BJ (cell line): ENCODE measurements at regions not wholly inside any gene's neighbourhood (a gene's known extent, or its start where the extent isn't known, plus 50 kb on each side); places are given as distances from the start of the nearest gene placed in this dataset.

ENCODE experiments used
- CTCF ChIA-PET: fragments of 350-600 bp; formaldehyde crosslinking; extraction: SDS; loops from one replicate; lab custom pipeline; 2021; ENCODE audit warnings: antibody characterized with exemption, inconsistent platforms; lab: Yijun Ruan, JAX
- POLR2A ChIA-PET: fragments of 300-600 bp; sonication (Branson Sonifier 250); formaldehyde crosslinking; extraction: SDS; loops from one replicate; lab custom pipeline; 2021; ENCODE audit warnings: antibody characterized with exemption; lab: Charles Lee
- DNase-seq: peaks from one replicate; pipeline ENCODE4 v3.0.0-alpha.2; 2011; ENCODE audit warnings: low read depth
- H3K27me3 ChIP-seq: 2 replicates; pipeline ENCODE4 v1.6.0; 2011; ENCODE audit warnings: low read length; ENCODE audit not compliant: control insufficient read depth, insufficient read depth
- H3K36me3 ChIP-seq: 2 replicates; pipeline ENCODE4 v1.5.1; 2011; ENCODE audit warnings: low read length; ENCODE audit not compliant: control insufficient read depth, insufficient read depth
- H3K4me3 ChIP-seq: 2 replicates; pipeline ENCODE4 v1.5.1; 2011; ENCODE audit warnings: low read depth, mild to moderate bottlenecking, control low read depth, low read length
- CTCF ChIP-seq: IDR thresholded peaks from 2 replicates; pipeline ENCODE4 v1.5.1; 2011; ENCODE audit warnings: low read depth, mild to moderate bottlenecking, control low read depth, inconsistent platforms, low read length, moderate library complexity; ENCODE audit not compliant: insufficient read depth

GRCh38 chr5:107296572-107296971 lies 374.2 kb downstream of the EFNA5 start:
- no peak for DNase-seq
- no peaks in the 10 kb centered on the region for H3K36me3 ChIP-seq
- no peaks in the 10 kb centered on the region; the same call in 1 of the 2 replicates for H3K27me3 ChIP-seq
- POLR2A ChIA-PET: no interaction called here
- CTCF ChIA-PET: no interaction called here
- H3K4me3 ChIP-seq: no peak overlapping the region
- TF ChIP-seq CTCF: no peak

- no peak overlapping the region for H3K4me3 ChIP-seq
- H3K36me3 ChIP-seq: no peaks in the 10 kb centered on the region
- no peak for DNase-seq
- ChIA-PET POLR2A (no interaction called here), CTCF (interaction anchor here (0.6 kb wide), 1 partner anchor 190 kb away, joined by 3 read pairs; no protein-coding TSS in a partner anchor)
- TF ChIP-seq CTCF: no peak
- H3K27me3 ChIP-seq: no peaks in the 10 kb centered on the region; the same call in 1 of the 2 replicates
Observed at GRCh38 chr5:107295914-107296313, 374.8 kb downstream of the EFNA5 start.

- CTCF ChIA-PET: no interaction called here
- DNase-seq: no peak
- POLR2A ChIA-PET: no interaction called here
- Histone ChIP-seq H3K4me3 (no peak overlapping the region), H3K36me3 (no peaks in the 10 kb centered on the region), H3K27me3 (no peaks in the 10 kb centered on the region; the same call in 1 of the 2 replicates)
- TF ChIP-seq CTCF: no peak
Observed at GRCh38 chr5:107294669-107295068, 376.1 kb downstream of the EFNA5 start.

GRCh38 chr5:107294211-107294550 lies 376.6 kb downstream of the EFNA5 start:
- Histone ChIP-seq H3K4me3 (no peak overlapping the region), H3K36me3 (no peaks in the 10 kb centered on the region), H3K27me3 (no peaks in the 10 kb centered on the region; the same call in 1 of the 2 replicates)
- POLR2A ChIA-PET: no interaction called here
- no peak for DNase-seq
- CTCF ChIA-PET: no interaction called here
- TF ChIP-seq CTCF: no peak

- POLR2A ChIA-PET: no interaction called here
- no peak overlapping the region for H3K4me3 ChIP-seq
- no peaks in the 10 kb centered on the region for H3K27me3 ChIP-seq
- H3K36me3 ChIP-seq: no peaks in the 10 kb centered on the region
- no peak for TF ChIP-seq CTCF
- CTCF ChIA-PET: no interaction called here
- DNase-seq: no peak
Observed at GRCh38 chr5:107293541-107294210, 377.1 kb downstream of the EFNA5 start.
